Lower lobe of right lung (tissue), 2 donors: ENCODE measurements at regions not wholly inside any gene's neighbourhood (a gene's known extent, or its start where the extent isn't known, plus 50 kb on each side); places are given as distances from the start of the nearest gene placed in this dataset.
A peak's percentile ranks its signal among the peaks of the same experiment; 100 is the strongest.

Experiments used
- ATAC-seq, 2 donors: fragments of 200-7000 bp; cut with Tn5 transposase; one replicate each; pipeline ENCODE4 v1.9.1; 2020 to 2022; ENCODE audit warnings: mild to moderate bottlenecking in 2 of 2, moderate library complexity in 2 of 2
- DNase-seq: peaks from one replicate; pipeline ENCODE4 v3.0.0-alpha.2; 2020
- H3K27ac ChIP-seq: fragments of 200-600 bp; one replicate; pipeline ENCODE4 v1.8.0; 2022
- H3K27me3 ChIP-seq: fragments of 200-600 bp; one replicate; pipeline ENCODE4 v1.8.0; 2022; ENCODE audit warnings: low read depth
- H3K36me3 ChIP-seq: fragments of 200-600 bp; one replicate; pipeline ENCODE4 v1.8.0; 2022; ENCODE audit warnings: mild to moderate bottlenecking
- H3K4me1 ChIP-seq: fragments of 200-600 bp; one replicate; pipeline ENCODE4 v1.8.0; 2022
- H3K4me3 ChIP-seq: fragments of 200-600 bp; one replicate; pipeline ENCODE4 v1.8.0; 2022; ENCODE audit warnings: mild to moderate bottlenecking
- H3K9me3 ChIP-seq: fragments of 200-600 bp; one replicate; pipeline ENCODE4 v1.8.0; 2022
- intact Hi-C: fragments of 100-400 bp; cut with DNase I; formaldehyde crosslinking; loops from one replicate; pipeline ENCODE4 v1.11.0; 2022
- TF ChIP-seq, protein P1 (sequence below): fragments of 200-600 bp; IDR thresholded peaks from one replicate; pipeline ENCODE4 v1.8.0; 2022; ENCODE audit warnings: antibody characterized with exemption, mild to moderate bottlenecking
- donor health status: DM: no; HTN: yes; CAD: no; lungs with severe emphysema.

DNA sequence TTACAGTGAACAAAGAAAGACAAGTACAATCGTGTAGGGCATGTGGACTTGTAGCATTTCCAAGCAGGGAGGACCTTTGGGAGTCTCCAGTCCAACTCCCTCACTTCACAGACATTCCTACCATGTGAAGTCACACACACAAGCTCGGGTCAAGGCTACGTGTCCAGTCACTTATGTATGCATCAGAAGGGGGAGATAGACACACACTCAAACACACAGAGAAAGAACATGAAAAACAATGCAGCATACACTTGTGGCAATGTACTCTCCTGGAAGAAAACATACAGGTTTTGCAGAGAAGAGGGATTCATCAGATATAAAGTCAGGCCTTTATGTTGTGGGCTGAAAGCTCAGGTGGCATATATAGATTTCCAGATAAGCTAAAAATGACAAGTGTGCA lies 136.1 kb upstream of the MID1 start:
- intact Hi-C loops, result no loop called here
- no peaks in the 10 kb centered on the region for H3K36me3 ChIP-seq
- ATAC-seq (peak; percentile 74 to 85), DNase-seq (no peak)
- H3K27me3 ChIP-seq, result no peaks in the 10 kb centered on the region
- H3K4me3 ChIP-seq, result no peak overlapping the region
- no peak overlapping the region for H3K27ac ChIP-seq
- H3K4me1 ChIP-seq, result no peaks in the 10 kb centered on the region
- TF ChIP-seq, protein P1, sequence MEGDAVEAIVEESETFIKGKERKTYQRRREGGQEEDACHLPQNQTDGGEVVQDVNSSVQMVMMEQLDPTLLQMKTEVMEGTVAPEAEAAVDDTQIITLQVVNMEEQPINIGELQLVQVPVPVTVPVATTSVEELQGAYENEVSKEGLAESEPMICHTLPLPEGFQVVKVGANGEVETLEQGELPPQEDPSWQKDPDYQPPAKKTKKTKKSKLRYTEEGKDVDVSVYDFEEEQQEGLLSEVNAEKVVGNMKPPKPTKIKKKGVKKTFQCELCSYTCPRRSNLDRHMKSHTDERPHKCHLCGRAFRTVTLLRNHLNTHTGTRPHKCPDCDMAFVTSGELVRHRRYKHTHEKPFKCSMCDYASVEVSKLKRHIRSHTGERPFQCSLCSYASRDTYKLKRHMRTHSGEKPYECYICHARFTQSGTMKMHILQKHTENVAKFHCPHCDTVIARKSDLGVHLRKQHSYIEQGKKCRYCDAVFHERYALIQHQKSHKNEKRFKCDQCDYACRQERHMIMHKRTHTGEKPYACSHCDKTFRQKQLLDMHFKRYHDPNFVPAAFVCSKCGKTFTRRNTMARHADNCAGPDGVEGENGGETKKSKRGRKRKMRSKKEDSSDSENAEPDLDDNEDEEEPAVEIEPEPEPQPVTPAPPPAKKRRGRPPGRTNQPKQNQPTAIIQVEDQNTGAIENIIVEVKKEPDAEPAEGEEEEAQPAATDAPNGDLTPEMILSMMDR, result no peak
- H3K9me3 ChIP-seq, result no peaks in the 10 kb centered on the region

DNA sequence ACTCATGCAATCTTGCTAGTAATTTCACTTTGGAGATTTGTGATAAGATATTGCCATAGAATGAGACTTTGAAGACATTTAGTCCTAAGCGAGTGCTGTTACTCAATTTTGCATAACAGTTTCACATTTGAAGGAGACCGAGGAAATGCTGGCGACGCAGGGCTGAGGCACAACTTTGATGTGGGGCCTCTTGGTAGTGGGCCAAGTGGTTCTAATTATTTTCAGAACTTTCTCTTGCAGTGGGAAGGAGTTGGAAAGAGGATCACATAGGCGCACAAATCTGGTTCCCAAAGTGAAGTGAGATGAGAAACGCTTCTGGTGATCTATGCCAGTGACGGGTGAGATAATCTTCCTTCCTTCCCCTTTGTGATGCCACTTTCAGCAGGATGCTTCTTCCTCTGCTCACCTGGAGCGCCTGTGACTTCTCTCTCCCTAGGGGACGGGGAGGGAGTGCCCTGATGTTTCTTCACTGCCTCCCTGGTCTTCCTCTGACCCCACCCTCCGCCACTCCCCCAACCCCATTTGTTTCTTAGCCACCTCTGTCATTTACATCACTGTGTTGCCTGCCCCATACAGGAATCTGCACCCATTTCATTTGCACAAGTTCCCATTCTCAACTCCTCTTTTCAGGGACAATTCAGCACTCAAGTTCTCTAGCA lies 138.9 kb upstream of the MID1 start:
- Histone ChIP-seq H3K9me3 (no peaks in the 10 kb centered on the region), H3K4me1 (no peaks in the 10 kb centered on the region), H3K4me3 (no peak overlapping the region), H3K27ac (no peak overlapping the region), H3K36me3 (no peaks in the 10 kb centered on the region), H3K27me3 (no peaks in the 10 kb centered on the region)
- TF ChIP-seq, protein P1, result no peak
- ATAC-seq (no peak), DNase-seq (no peak)
- intact Hi-C loops, result no loop called here

DNA sequence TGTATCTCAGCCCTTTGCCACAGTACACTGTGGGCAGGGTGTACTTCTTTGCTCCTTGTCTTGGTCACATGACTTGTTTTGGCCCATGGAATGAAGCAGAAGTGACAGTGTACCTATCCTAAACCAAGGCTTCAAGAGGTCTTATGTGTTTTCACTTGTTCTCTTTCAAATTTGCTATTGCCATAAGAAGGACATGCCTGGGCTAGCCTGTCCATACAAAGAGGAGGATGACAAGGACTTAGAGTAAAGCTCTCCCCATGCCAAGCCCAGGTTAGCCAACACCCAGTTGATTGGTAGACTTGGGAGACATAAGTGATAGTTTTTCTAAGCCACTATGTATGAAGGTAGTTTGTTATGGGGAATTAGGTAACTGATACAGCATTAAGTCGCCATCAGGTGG lies 141.1 kb upstream of the MID1 start:
- DNase-seq (no peak), ATAC-seq (no peak)
- intact Hi-C loops, result no loop called here
- H3K4me3 ChIP-seq, result no peak overlapping the region
- no peaks in the 10 kb centered on the region for H3K4me1 ChIP-seq
- no peaks in the 10 kb centered on the region for H3K9me3 ChIP-seq
- no peaks in the 10 kb centered on the region for H3K36me3 ChIP-seq
- TF ChIP-seq, protein P1, result no peak
- no peaks in the 10 kb centered on the region for H3K27me3 ChIP-seq
- no peak overlapping the region for H3K27ac ChIP-seq

DNA sequence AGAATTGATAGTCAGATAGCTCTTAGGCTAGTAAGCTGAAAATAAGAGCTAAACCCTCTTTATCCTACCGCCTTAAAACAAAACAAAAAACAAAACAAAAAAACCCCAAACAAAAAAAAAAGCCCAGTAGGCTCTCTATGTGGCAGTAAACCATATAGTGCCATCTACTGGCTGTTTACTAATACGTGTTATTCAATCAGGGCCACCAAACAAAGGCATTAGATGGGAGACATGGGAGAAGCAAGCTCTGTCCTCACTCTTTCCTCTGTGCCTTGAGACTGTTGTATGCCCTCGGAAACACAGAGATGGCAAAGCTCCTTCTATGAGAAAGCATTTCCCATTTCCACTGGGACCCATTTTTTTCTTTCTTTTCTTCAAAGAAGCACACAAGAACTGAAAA lies 148.8 kb upstream of the MID1 start:
- Histone ChIP-seq H3K4me3 (no peak overlapping the region), H3K9me3 (no peaks in the 10 kb centered on the region), H3K36me3 (no peaks in the 10 kb centered on the region), H3K27ac (no peak overlapping the region), H3K27me3 (no peaks in the 10 kb centered on the region), H3K4me1 (no peaks in the 10 kb centered on the region)
- TF ChIP-seq, protein P1, result peak; percentile 34
- intact Hi-C loops, result no loop called here
- ATAC-seq, result peak in 1 of 2 donors; percentile 54
- DNase-seq, result no peak

DNA sequence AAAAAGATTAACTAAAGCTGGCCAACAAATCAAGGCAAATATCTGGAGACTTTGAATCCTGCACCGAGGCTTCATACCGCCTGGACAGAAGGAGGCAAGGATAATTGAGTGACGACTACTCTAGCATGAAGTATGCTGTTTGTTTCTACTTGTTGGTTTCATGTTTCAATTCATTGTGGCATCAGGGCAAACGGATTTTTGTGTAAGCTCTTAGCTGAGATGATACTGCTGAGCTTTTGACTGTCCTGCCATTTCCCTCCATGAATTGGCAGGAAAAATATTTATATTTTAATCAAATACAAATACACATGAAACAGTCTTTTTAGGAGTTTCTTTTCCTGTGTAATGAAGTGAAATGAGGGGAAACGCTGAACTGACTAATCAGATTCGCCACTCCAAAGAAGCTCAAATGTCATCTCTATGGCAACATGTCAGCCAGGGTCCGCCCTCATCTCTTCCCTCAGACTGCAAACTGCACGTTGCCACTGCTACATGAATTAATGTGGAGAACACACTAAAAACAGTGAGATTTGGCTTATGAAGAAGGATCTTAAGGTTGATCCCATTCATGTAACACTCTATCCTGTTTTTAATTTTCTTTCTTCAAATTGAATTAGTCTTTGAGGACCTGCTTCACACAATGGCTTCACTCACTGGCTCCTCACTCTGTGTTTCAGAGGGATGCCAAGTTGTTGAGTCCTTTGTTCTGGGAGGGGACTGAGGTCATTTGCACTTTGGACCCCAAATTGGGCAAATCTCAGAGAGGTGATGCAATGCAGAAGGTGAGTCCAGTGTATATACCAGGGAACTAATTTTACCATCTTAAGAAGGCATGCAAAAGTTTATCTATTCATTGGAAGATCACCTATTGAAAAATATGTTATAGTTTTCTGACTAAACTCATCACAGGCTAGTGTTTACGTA lies 149.6 kb upstream of the MID1 start:
- H3K4me3 ChIP-seq, result no peak overlapping the region
- no peak overlapping the region for H3K27ac ChIP-seq
- no peaks in the 10 kb centered on the region for H3K9me3 ChIP-seq
- DNase-seq (no peak), ATAC-seq (no peak)
- TF ChIP-seq, protein P1, result no peak
- intact Hi-C loops, result no loop called here
- no peaks in the 10 kb centered on the region for H3K27me3 ChIP-seq
- H3K4me1 ChIP-seq, result no peaks in the 10 kb centered on the region
- H3K36me3 ChIP-seq, result no peaks in the 10 kb centered on the region
